ENCODE measurements at regions not wholly inside any gene's neighbourhood (a gene's known extent, or its start where the extent isn't known, plus 50 kb on each side); places are given as distances from the start of the nearest gene placed in this dataset.

- DNase-seq, result no peak
Observed at GRCh38 chr7:84277628-84278224, 83.1 kb upstream of the SEMA3A start.

GRCh38 chr7:84274029-84274638 is 79.5 kb upstream of the SEMA3A start:
- no peak for DNase-seq

- DNase-seq, result no peak
Observed at GRCh38 chr7:84271543-84271942, 77.0 kb upstream of the SEMA3A start.

GRCh38 chr7:84264396-84264795 is 69.8 kb upstream of the SEMA3A start:
- no peak for DNase-seq

- DNase-seq, result no peak
Observed at GRCh38 chr7:84263106-84263505, 68.5 kb upstream of the SEMA3A start.

- no peak for DNase-seq
Observed at GRCh38 chr7:84261509-84261908, 66.9 kb upstream of the SEMA3A start.

GRCh38 chr7:84258628-84259027 is 64.0 kb upstream of the SEMA3A start:
- DNase-seq, result no peak

- DNase-seq, result no peak
Observed at GRCh38 chr7:84256571-84256971, 62.0 kb upstream of the SEMA3A start.

GRCh38 chr7:84251277-84251781 is 56.7 kb upstream of the SEMA3A start:
- no peak for DNase-seq

GRCh38 chr7:84250452-84250851 is 55.9 kb upstream of the SEMA3A start:
- DNase-seq, result no peak

- no peak for DNase-seq
Observed at GRCh38 chr7:84249656-84250055, 55.1 kb upstream of the SEMA3A start.

- no peak for DNase-seq
Observed at GRCh38 chr7:84248843-84249242, 54.3 kb upstream of the SEMA3A start.

- DNase-seq, result no peak
Observed at GRCh38 chr7:84248267-84248666, 53.7 kb upstream of the SEMA3A start.

GRCh38 chr7:84247591-84247990 is 53.0 kb upstream of the SEMA3A start:
- no peak for DNase-seq

- no peak for DNase-seq
Observed at GRCh38 chr7:84245835-84246234, 51.2 kb upstream of the SEMA3A start.
